Aorta (tissue), 5 donors: ENCODE measurements at regions not wholly inside any gene's neighbourhood (a gene's known extent, or its start where the extent isn't known, plus 50 kb on each side); places are given as distances from the start of the nearest gene placed in this dataset.
"Not testable (repeated sequence)": the region's sequence is repeated elsewhere in the genome, so short reads cannot be mapped to it uniquely, and the experiment has no call there.

Experiments used
- ATAC-seq: fragments of 200-7000 bp; cut with Tn5 transposase; one replicate; pipeline ENCODE4 v1.9.1; 2022; ENCODE audit warnings: moderate library complexity; ENCODE audit not compliant: low FRiP score
- DNase-seq, 2 donors: peaks; one replicate each; pipeline ENCODE4 v3.0.0-alpha.2; 2020
- H3K27ac ChIP-seq, 2 donors: one replicate each; pipeline ENCODE4 v1.5.1; 2013; ENCODE audit warnings: low read length in 2 of 2, mild to moderate bottlenecking in 2 of 2, moderate library complexity in 2 of 2, control low read depth in 1 of 2, inconsistent platforms in 1 of 2, low read depth in 1 of 2
- H3K27me3 ChIP-seq, 2 donors: one replicate each; pipeline ENCODE4 v1.6.1; 2013; ENCODE audit warnings: control low read depth in 1 of 2, low read length in 1 of 2, mild to moderate bottlenecking in 1 of 2, moderate library complexity in 1 of 2; ENCODE audit not compliant: insufficient read depth in 2 of 2, control insufficient read depth in 1 of 2
- H3K36me3 ChIP-seq, 2 donors: one replicate each; pipeline ENCODE4 v1.6.1; 2013; ENCODE audit warnings: control low read depth in 1 of 2, low read length in 1 of 2, mild to moderate bottlenecking in 1 of 2; ENCODE audit not compliant: insufficient read depth in 2 of 2, control insufficient read depth in 1 of 2
- H3K4me1 ChIP-seq, 2 donors: one replicate each; pipeline ENCODE4 v1.6.1; 2013; ENCODE audit warnings: low read length in 2 of 2, control low read depth in 1 of 2, mild to moderate bottlenecking in 1 of 2, moderate library complexity in 1 of 2; ENCODE audit not compliant: insufficient read depth in 2 of 2, control insufficient read depth in 1 of 2
- H3K4me3 ChIP-seq, 2 donors: one replicate each; pipeline ENCODE4 v1.5.1; 2013; ENCODE audit warnings: low read length in 2 of 2, control low read depth in 1 of 2, mild to moderate bottlenecking in 1 of 2
- H3K9me3 ChIP-seq: one replicate; pipeline ENCODE4 v1.6.1; 2013; ENCODE audit warnings: mild to moderate bottlenecking, low read length; ENCODE audit not compliant: control insufficient read depth
- WGBS, 2 donors: extraction: QIAGEN DNeasy Blood & Tissue Kit; methylation state at CpG; one replicate each; pipeline ENCODE4 v1.1.7; 2013; 5-methylcytosine and 5-hydroxymethylcytosine counted together
- intact Hi-C, 2 donors: fragments of 100-400 bp; cut with DNase I; formaldehyde crosslinking; loops; one replicate each; pipeline versions ENCODE4 v1.14.2 to v1.15.0; 2022
- donor health status: healthy with polysubstance abuse.
- donor health status: Bipolar disorder and iron deficiency.
- donor health status: DM: no; HTN: no; CAD: no.
- donor health status: DM: no; HTN: no; CAD: no.
- donor health status: DM: yes; HTN: yes; CAD: no.

DNA sequence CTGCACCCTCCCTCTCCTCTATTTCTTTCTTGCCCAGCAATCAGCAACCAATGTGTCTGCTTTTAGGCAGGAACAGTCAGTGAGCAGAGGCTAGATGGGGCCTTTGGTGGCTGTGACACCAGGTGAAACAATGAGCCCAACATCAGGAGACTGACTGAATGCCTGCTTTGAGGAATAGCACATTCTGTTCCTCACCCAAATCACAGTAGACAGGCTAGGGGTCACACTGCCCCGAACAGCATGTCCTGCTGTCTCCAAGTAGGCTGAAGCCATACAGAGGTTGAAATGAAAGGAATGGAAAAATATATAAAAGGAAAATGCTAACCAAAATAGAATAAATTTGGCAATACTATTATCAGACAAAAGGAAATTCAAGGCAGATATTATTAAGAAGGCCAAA, 122.5 kb upstream of the GDNF start:
- no peaks in the 10 kb centered on the region for H3K4me1 ChIP-seq
- H3K9me3 ChIP-seq: peaks cover 3% of the 10 kb centered on the region
- H3K27ac ChIP-seq: no peak overlapping the region
- H3K4me3 ChIP-seq: no peak overlapping the region
- DNase-seq (no peak), ATAC-seq (no peak)
- no peaks in the 10 kb centered on the region for H3K27me3 ChIP-seq
- intact Hi-C loops: no loop called here
- no peaks in the 10 kb centered on the region for H3K36me3 ChIP-seq
- 74% methylated on average over 1 of the region's 1 CpG for WGBS, 2 donors

- intact Hi-C loops: no loop called here
- H3K36me3 ChIP-seq: no peaks in the 10 kb centered on the region
- peaks cover 3% of the 10 kb centered on the region for H3K9me3 ChIP-seq
- DNase-seq (no peak), ATAC-seq (no peak)
- no peaks in the 10 kb centered on the region for H3K27me3 ChIP-seq
- H3K4me3 ChIP-seq: no peak overlapping the region
- WGBS, 2 donors: 59 to 68% methylated on average over 1 of the region's 1 CpG
- H3K4me1 ChIP-seq: no peaks in the 10 kb centered on the region
- H3K27ac ChIP-seq: no peak overlapping the region
Measured at GRCh38 chr5:37957218-37957617, 117.4 kb upstream of the GDNF start.

- H3K27ac ChIP-seq: no peak overlapping the region
- DNase-seq (no peak), ATAC-seq (no peak)
- H3K4me1 ChIP-seq: no peaks in the 10 kb centered on the region
- H3K9me3 ChIP-seq: peaks cover 3% of the 10 kb centered on the region
- H3K4me3 ChIP-seq: no peak overlapping the region
- WGBS, 2 donors: 75 to 82% methylated on average over 4 of the region's 4 CpGs
- H3K27me3 ChIP-seq: no peaks in the 10 kb centered on the region
- no peaks in the 10 kb centered on the region for H3K36me3 ChIP-seq
- intact Hi-C loops: no loop called here
Measured at GRCh38 chr5:37955748-37956147, 115.9 kb upstream of the GDNF start.

DNA sequence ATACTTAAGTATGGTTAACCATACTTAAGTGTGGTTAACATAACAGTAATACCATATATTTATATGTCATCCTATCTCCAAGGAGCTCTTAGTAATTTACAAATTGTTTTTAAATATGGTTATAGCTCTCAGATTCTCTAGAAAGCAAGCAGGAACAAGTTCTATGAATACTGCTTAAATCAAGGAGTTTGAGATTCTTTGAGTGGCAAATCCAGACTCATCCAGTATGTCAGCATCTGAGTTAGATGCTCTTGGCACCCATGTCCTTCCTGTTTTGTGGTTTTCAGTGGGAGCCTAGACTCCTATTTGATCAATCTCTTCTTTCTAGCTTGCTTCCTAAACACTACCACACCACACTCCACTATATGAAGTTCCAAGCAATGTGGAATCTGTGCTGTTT, 114.7 kb upstream of the GDNF start:
- Histone ChIP-seq H3K9me3 (peaks cover 3% of the 10 kb centered on the region), H3K27ac (no peak overlapping the region), H3K36me3 (no peaks in the 10 kb centered on the region), H3K4me1 (no peaks in the 10 kb centered on the region), H3K27me3 (no peaks in the 10 kb centered on the region), H3K4me3 (no peak overlapping the region)
- intact Hi-C loops: no loop called here
- DNase-seq: no peak
- ATAC-seq: no peak

DNA sequence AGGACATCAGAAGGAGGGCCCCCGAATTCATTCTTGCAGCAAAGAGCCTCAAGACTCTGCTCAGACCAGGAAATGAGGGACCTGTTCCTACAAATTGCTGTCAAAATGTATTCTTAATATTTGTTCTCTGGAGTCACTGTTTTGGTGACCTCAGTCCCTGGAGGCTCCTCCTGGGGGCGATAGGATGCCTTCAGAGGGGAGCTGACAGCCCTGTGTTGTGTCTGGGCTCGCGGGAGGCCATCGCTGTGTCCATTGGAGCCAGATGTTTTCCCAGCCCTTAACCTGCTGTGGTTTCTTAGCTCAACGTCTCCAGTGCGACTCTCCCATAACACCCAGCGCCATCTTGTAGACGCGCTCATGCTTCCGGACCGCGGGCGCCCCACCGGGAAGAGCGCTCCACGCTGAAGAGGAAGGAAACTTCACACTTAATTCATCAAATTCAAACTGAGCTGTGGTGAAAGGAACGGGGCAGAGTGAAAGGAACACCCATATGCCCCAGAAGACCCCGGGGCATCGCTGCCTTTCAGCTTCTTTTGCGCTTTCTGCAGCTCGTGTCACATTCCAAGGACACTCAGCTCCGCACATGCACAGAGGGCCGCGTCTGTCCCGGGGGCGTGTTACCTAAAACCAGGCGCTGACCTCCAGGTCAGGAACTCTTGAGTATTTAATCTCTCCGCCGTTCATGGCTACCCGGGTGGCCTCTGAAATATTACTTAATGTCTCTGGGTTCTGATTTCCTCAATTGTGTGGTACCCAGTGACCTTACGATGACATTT, 112.3 kb upstream of the GDNF start:
- DNase-seq (no peak), ATAC-seq (no peak)
- Histone ChIP-seq H3K9me3 (no peaks in the 10 kb centered on the region), H3K36me3 (no peaks in the 10 kb centered on the region), H3K27me3 (no peaks in the 10 kb centered on the region), H3K27ac (no peak overlapping the region), H3K4me3 (no peak overlapping the region), H3K4me1 (no peaks in the 10 kb centered on the region)
- WGBS, 2 donors: 68 to 72% methylated on average over 32 of the region's 32 CpGs
- intact Hi-C loops: no loop called here

GRCh38 chr5:37950436-37950835, 110.6 kb upstream of the GDNF start:
- intact Hi-C loops: no loop called here
- WGBS, 2 donors: 79 to 84% methylated on average over 1 of the region's 1 CpG
- no peaks in the 10 kb centered on the region for H3K4me1 ChIP-seq
- no peak for ATAC-seq
- H3K4me3 ChIP-seq: no peak overlapping the region
- no peaks in the 10 kb centered on the region for H3K36me3 ChIP-seq
- H3K27me3 ChIP-seq: no peaks in the 10 kb centered on the region
- no peaks in the 10 kb centered on the region for H3K9me3 ChIP-seq
- H3K27ac ChIP-seq: no peak overlapping the region
- no peak for DNase-seq

GRCh38 chr5:37945446-37945845, 105.6 kb upstream of the GDNF start:
- Histone ChIP-seq H3K4me3 (no peak overlapping the region), H3K27me3 (no peaks in the 10 kb centered on the region), H3K4me1 (no peaks in the 10 kb centered on the region), H3K27ac (no peak overlapping the region), H3K36me3 (no peaks in the 10 kb centered on the region), H3K9me3 (no peaks in the 10 kb centered on the region)
- intact Hi-C loops: no loop called here
- DNase-seq: no peak
- ATAC-seq: no peak
- 84 to 100% methylated on average over 1 of the region's 1 CpG for WGBS, 2 donors

GRCh38 chr5:37943136-37943535, 103.3 kb upstream of the GDNF start:
- H3K27ac ChIP-seq, H3K36me3 ChIP-seq, H3K27me3 ChIP-seq, intact Hi-C loops, ATAC-seq, H3K9me3 ChIP-seq, H3K4me3 ChIP-seq, DNase-seq, H3K4me1 ChIP-seq: not testable (repeated sequence)
- 97 to 98% methylated on average over 2 of the region's 2 CpGs for WGBS, 2 donors

DNA sequence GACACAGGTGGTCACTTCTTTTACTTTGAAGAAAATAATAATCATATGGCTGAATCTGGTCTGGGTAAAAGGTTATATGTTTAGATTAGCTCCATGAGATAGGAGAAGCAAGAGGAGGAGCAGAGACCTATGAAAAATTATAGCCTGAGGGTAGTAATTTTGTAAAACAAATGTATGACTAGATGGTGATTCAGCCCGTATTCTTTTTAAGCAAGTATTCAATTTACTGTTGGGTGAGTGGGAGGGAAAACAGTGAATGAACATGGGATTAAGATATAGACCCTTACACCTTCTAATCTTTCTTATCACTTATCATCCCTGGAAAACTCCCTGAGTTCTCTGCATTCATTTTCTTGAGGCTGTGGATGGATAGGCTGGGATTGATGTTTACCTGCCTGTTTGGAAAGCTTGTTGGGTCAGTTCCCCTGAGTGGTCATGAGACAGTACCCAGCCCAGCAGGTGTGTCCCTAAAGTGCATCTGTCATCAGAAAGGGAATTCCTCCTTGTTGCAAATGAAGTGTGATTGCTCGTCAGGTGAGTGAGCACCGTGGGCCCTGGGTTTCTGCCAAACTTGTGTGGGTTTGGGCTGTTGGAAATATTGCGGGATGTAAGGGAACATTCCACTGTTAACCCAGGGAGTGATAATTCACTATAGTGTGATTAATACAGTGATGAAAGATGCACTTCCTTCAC, 101.2 kb upstream of the GDNF start:
- Histone ChIP-seq H3K9me3 (peaks cover 2% of the 10 kb centered on the region), H3K27me3 (no peaks in the 10 kb centered on the region), H3K4me1 (no peaks in the 10 kb centered on the region), H3K36me3 (no peaks in the 10 kb centered on the region), H3K4me3 (no peak overlapping the region), H3K27ac (no peak overlapping the region)
- WGBS, 2 donors: 26 to 48% methylated on average over 4 of the region's 4 CpGs
- intact Hi-C loops: no loop called here
- DNase-seq (no peak), ATAC-seq (no peak)
